OCI-LY1 (cell line): ENCODE measurements at regions not wholly inside any gene's neighbourhood (a gene's known extent, or its start where the extent isn't known, plus 50 kb on each side); places are given as distances from the start of the nearest gene placed in this dataset.

ENCODE experiments used
- CTCF ChIP-seq: fragments of 200-600 bp; sonication (generic), shearing (Covaris generic); IDR thresholded peaks from 2 replicates; pipeline ENCODE4 v1.5.1; 2017; ENCODE audit warnings: mild to moderate bottlenecking, antibody characterized with exemption, low read length, moderate library complexity, mixed read lengths
- EZH2 ChIP-seq: fragments of 200-600 bp; sonication (generic), shearing (Covaris generic); IDR thresholded peaks from 2 replicates; pipeline ENCODE4 v1.8.0; 2017; ENCODE audit warnings: borderline replicate concordance, mixed run types, mild to moderate bottlenecking, antibody characterized with exemption, low read length, moderate library complexity, mixed read lengths

DNA sequence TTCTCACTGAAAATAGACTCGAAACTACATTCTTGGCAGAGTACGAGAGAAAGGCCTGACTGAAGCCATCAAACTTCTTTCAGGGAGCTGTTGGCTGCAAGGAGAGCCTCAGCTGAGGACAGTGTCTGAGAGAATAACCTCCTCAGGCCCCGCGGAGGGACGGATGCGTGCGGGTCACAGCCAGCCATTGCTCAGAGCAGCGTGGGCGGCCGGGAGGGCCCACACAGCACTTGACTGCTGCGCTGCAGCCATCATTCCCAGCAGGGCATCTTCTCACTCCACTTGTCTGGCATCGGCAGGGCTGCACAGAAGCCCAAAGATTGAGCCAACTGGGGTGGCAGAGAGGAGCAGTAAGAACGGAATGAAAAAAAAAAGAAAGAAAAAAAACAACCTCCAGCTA, 113.5 kb downstream of the XCL2 start:
- TF ChIP-seq CTCF (no peak), EZH2 (no peak)
